ENCODE measurements at regions not wholly inside any gene's neighbourhood (a gene's known extent, or its start where the extent isn't known, plus 50 kb on each side); places are given as distances from the start of the nearest gene placed in this dataset.

DNA sequence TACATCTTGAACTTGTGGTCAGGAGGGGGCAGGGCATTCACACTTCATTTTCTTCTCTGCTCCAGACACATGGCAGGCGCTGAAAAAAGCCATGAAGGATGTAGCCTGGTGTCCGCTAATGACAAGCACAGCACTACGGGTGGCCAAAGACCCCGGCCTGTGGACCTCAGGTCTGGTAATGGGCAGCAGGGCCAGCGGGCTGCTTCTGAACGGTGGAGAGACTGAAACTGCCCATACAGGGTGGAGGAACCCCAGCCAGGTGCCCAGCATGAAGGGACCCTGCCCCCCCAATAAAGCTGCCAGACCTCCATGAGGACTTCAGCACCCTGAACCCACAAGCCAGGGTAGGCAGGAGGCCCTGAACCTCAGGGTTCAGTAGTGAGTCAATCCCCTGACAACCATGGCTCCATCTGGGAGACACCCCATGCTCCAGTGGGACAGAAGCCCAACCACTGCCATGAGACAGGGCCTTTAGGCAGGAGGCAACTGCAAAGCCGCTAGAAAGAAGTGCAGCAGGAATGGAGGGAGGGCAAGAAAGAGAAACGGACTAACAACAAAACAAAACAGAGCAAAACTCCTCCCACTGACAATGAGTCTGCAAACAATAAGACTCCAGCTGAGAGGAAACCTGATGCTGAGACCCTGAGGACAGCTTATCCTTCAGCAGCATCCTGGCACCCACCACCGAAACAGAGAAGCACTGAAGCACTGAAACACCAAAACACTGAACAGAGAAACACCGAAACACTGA is 140.2 kb upstream of the PPP2R2D start:
- WGBS, 2 donors: 82 to 83% methylated on average over 10 of the region's 10 CpGs

DNA sequence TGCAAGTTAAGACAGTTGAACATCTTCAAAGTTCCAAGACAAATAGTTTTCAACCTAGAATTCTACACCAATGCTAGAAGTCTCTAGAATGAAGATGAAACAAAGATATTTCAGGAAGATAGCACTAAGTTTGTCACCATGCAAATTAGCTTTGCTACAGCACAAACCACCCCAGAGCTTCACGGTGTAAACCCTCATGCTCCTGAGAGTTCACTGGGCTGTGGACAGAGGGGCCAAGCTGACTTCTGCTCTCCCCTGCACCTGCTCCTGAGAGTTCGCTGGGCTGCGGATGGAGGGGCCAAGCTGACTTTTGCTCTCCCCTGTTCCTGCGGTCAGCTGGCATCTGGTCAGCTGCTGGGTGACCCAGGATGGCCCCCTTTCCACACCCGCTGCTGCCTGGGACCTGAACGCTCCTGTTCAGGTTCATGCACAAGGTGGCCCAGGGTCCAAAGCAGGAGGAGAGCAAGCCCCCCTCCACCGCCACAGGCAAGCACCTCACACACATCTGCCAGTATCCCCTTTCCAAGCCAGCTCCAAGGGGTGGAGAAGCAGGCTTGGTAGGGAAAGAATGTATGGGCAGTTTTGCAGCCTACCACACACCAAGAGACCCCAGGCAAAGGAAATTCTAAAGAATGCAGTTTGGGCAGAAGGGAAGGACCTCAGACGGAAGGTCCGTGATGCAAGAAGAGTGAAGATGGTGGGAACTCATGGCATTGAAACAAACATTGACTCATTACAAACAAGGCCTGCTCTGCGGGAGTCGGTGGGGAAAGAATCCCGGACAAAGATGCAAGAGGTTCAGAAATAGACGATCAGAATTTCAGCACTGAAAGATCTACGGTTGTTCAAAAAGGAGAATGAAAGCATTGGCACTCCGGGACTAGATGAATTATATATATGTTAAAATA is 137.8 kb upstream of the PPP2R2D start:
- DNase-seq: no peak
- H3K36me3 ChIP-seq (ENCODE audit: low read depth, missing control alignments): no peaks in the 10 kb centered on the region
- 80 to 83% methylated on average over 12 to 15 of the region's 15 CpGs for WGBS, 2 donors
- TF ChIP-seq POLR2A (IDR thresholded peaks at IDR 0.05) (no peak), CTCF (IDR thresholded peaks at IDR 0.05) (no peak)
- no peaks in the 10 kb centered on the region for H3K4me1 ChIP-seq
- intact Hi-C loops (cut with DNase I; ENCODE audit: low total_unique reads): no loop called here
- H3K9me3 ChIP-seq: no peaks in the 10 kb centered on the region
- H3K27me3 ChIP-seq: no peaks in the 10 kb centered on the region
- no peak overlapping the region for H3K4me3 ChIP-seq
- no peak overlapping the region for H3K27ac ChIP-seq

More for the DNA sequence above, 140.2 kb upstream of the PPP2R2D start:
- Histone ChIP-seq H3K4me1 (no peaks in the 10 kb centered on the region), H3K27me3 (no peaks in the 10 kb centered on the region), H3K9me3 (no peaks in the 10 kb centered on the region), H3K4me3 (no peak overlapping the region), H3K36me3 (ENCODE audit: low read depth, missing control alignments) (no peaks in the 10 kb centered on the region), H3K27ac (no peak overlapping the region)
- intact Hi-C loops (cut with DNase I; ENCODE audit: low total_unique reads): no loop called here
- no peak for DNase-seq
- TF ChIP-seq CTCF (IDR thresholded peaks at IDR 0.05) (no peak), POLR2A (IDR thresholded peaks at IDR 0.05) (no peak)

DNA sequence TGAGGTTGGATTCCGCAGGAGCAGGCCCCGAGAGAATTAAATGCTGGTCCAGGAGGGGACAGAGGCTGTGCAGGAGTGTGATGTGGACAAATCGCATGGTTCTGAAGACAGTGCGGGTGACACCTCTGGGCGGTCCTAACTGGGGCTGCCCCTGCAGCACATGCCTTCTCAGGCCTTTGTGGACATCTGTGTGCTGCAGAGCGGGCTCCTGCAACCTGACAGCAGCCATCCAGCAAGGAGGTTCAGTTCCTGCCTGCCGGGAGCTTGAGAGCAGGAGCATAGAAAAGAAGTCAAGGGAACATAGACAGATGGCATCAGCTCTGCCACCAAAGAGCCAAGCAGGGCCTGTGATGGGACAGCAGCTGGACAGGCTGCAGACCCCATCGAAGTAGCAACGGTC is 135.9 kb upstream of the PPP2R2D start:
- no peak for DNase-seq
- 80 to 82% methylated on average over 9 of the region's 9 CpGs for WGBS, 2 donors
- no peaks in the 10 kb centered on the region for H3K27me3 ChIP-seq
- TF ChIP-seq CTCF (IDR thresholded peaks at IDR 0.05) (no peak), POLR2A (IDR thresholded peaks at IDR 0.05) (no peak)
- intact Hi-C loops (cut with DNase I; ENCODE audit: low total_unique reads): no loop called here
- H3K4me1 ChIP-seq: no peaks in the 10 kb centered on the region
- H3K27ac ChIP-seq: no peak overlapping the region
- no peaks in the 10 kb centered on the region for H3K9me3 ChIP-seq
- no peaks in the 10 kb centered on the region for H3K36me3 ChIP-seq (ENCODE audit: low read depth, missing control alignments)
- no peak overlapping the region for H3K4me3 ChIP-seq

DNA sequence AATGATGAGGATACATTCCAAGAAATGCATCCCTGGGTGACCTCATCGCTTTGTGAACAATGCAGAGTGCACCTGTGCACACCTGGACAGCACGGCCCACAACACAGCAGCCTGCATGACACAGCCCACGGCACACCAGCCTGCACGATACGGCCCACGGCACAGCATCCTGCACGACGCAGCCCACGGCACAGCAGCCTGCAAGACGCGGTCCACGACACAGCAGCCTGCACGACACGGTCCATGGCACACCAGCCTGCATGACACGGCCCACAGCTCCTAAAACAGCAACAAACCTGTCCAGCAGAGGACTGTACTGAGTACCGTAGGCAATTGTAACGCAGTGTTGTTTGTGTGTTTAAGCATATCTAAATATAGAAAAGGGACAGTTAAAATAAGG is 134.7 kb upstream of the PPP2R2D start:
- Histone ChIP-seq H3K4me1 (no peaks in the 10 kb centered on the region), H3K27ac (no peak overlapping the region), H3K9me3 (no peaks in the 10 kb centered on the region), H3K4me3 (no peak overlapping the region), H3K27me3 (no peaks in the 10 kb centered on the region), H3K36me3 (ENCODE audit: low read depth, missing control alignments) (no peaks in the 10 kb centered on the region)
- DNase-seq: no peak
- intact Hi-C loops (cut with DNase I; ENCODE audit: low total_unique reads): no loop called here
- TF ChIP-seq POLR2A (IDR thresholded peaks at IDR 0.05): no peak
- 85 to 88% methylated on average over 14 to 17 of the region's 17 CpGs for WGBS, 2 donors

- no peaks in the 10 kb centered on the region for H3K27me3 ChIP-seq
- H3K4me1 ChIP-seq: no peaks in the 10 kb centered on the region
- WGBS, 2 donors: 88 to 89% methylated on average over 7 of the region's 7 CpGs
- H3K4me3 ChIP-seq: no peak overlapping the region
- H3K36me3 ChIP-seq (ENCODE audit: low read depth, missing control alignments): no peaks in the 10 kb centered on the region
- H3K9me3 ChIP-seq: no peaks in the 10 kb centered on the region
- DNase-seq: no peak
- TF ChIP-seq POLR2A (IDR thresholded peaks at IDR 0.05) (no peak), CTCF (IDR thresholded peaks at IDR 0.05) (no peak)
- intact Hi-C loops (cut with DNase I; ENCODE audit: low total_unique reads): no loop called here
- no peak overlapping the region for H3K27ac ChIP-seq
Measured at GRCh38 chr10:131767716-131768115, 133.1 kb upstream of the PPP2R2D start.

Data from testis (tissue), 2 donors.